ENCODE measurements at regions not wholly inside any gene's neighbourhood (a gene's known extent, or its start where the extent isn't known, plus 50 kb on each side); places are given as distances from the start of the nearest gene placed in this dataset.
"Not testable (repeated sequence)": the region's sequence is repeated elsewhere in the genome, so short reads cannot be mapped to it uniquely, and the experiment has no call there.

DNA sequence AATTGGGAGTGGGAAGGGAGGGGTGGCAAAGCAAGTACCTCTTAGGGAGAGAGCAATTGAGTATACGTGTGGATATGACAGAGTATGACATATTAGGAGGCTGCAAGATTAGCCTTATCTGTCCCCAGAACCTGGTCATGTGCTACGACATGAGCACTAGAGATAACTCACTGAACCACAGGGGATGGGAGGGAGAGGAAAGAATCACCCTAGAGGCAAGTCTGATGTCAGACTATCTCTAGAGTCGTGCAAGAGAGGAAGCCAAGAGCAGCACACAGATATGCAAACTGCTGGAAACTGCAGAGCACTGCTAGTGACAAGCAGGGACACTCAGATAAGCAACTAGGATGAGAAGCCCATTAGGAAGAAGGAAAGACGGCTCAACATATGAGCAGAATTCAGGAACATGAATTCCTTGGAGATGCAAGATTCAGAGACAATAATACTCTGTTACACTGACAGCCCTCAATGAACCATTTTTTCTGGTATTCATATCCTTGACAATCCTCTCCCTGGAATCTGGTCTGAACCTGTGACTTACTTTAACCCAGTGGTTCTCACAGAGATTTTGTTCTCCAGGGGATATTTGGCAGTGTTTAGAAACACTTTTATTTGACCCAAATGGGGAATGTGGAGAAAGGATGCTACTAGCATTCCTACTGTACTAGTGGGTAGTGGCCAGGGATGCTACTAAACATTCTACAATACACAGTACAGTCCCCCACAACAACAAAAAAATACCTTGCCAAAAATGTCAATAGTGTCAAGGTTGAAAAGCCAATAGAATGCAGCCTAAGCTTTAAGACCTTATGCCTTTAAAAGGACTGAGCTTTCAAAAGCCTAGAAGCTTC lies 84.0 kb upstream of the BMP2K start:
- peak in 1 of 58 donors; percentile 9 for DNase-seq

- DNase-seq: peak in 7 of 58 donors; percentile 4 to 60 (median 14)
Observed at GRCh38 chr4:78692822-78693170, 83.4 kb upstream of the BMP2K start.

DNA sequence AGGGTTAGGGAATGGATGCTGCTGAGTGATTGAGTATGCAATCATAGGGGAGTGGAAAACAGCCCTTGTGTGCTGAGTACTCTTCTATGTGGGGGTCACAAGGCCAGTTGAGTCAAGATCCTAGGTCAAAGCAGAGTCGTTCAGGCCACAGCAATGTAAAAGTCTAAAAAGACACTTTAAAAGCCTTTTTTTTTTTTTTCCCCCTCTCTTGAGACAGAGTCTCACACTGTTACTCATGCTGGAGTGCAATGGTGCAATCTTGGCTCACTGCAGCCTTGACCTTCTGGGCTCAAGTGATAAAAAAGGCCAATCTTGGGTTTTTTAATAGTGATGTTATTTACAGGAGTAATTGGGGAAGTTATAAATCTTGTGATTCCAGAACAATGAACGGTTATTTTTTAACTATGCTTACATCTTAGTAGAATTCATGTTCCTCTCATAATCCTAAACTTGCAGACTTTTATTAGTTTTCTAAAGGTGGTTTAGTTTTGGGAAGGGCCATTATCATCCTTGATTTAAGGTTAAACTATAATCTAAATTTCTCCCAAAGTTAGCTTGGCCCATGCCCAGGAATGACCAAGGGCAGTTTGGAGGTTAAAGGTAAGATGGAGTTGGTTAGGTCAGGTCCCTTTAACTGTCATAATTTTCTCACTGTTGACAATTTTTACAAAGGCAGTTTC lies 82.2 kb upstream of the BMP2K start:
- DNase-seq: no peak

DNA sequence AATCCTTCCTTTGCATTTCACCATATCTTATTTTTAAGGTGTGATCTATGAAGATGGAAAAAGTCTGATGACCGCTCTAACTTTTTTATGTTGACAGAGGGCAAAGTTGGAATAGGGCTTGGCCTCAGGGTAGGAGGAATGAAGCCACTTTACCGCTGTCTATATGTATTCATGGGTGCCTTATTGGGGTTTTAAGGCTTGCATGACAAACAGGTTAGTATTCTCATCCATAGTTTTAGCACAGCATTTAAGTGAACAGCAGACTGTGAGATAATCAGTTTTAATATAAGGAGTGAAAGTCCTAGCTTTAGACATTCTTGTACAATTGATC lies 81.7 kb upstream of the BMP2K start:
- DNase-seq: no peak

GRCh38 chr4:78695910-78696309 lies 80.2 kb upstream of the BMP2K start:
- DNase-seq: no peak

DNA sequence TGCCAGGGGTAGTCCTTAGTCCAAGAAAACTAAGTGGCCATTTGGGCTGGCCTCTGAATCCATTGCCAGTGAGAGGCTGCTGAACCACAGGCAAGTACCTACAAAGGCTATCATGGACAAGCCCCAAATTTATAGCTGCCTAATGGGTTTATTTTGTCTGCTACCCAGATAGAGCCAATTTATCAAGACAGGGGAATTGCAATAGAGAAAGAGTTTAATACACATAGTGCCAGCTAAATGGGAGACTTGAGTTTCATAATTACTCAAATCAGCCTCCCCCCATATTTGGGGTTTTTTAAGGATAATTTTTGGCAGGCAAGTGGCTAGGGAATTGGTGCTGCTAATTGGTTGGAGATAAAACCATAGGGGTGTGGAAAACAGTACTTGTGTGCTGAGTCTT lies 73.1 kb upstream of the BMP2K start:
- no peak for DNase-seq

DNA sequence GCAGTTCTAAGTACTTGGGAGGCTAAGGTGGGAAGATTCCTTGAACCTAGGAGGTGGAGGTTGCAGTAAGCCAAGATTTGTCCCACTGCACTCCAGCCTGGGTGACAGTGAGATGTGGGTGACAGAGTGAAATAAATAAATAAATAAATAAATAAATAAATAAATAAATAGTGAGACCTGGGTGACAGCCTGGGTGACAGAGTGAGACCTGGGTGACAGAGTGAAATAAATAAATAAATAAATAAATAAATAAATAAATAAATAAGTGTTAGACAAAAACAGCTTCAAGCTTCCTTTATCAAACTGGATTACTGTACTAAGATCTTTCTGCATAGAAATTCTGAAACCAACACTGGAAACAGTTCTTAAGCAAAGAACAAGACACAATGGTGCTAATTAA lies 71.8 kb upstream of the BMP2K start:
- DNase-seq: no peak

DNA sequence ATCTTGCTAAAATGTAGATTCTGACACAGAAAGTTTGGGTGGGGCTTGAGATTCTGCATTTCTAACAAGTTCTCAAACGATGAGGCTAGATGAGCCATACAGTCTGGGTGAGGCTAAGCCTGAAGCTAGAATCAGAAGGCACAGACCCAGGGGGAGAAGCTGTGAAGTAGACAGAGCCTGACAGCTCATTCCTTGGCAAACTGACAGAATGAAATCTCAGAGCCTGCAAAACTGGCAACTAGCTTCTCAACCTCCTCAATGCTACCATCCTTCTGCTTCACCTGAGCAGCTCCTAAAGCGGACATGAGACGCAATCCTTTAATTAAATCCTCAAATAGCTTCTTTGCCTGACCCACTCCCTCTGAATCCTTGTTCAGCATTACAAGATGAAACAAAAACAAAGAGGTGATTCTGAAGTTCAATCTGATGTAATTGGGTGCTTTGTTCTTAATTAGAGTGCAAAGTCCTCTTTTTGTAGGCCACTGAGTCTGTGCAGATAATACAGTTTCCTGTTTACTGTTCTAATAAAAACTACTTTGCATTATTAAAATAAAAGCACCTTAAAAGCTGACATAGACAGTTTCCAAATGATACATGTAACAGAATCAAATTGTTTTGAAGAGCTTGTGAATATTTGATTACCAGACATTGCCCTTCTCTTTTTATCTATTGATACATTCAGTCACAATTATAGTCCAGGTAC lies 71.0 kb upstream of the BMP2K start:
- DNase-seq: peak in 13 of 58 donors; percentile 1 to 41 (median 12)

- no peak for DNase-seq
Observed at GRCh38 chr4:78706302-78706701, 69.8 kb upstream of the BMP2K start.

- peak in 2 of 58 donors; percentile 24 to 42 for DNase-seq
Observed at GRCh38 chr4:78707268-78707667, 68.9 kb upstream of the BMP2K start.

DNA sequence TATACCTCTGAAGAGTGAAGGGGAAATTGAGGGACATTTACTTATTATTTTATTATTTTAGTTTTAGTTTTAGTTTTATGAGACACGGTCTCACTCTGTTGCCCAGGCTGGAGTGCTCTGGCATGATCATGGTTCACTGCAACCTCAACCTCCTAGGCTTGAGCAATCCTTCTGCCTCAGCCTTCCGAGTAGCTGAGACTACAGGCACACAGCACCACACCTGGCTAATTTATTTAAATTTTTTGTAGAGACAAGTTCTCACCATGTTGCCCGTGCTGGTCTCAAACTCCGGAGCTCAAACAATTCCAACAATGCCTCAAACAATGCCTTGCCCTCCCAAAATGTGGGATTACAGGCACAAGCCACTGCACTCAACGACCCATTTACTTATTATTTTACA lies 68.4 kb upstream of the BMP2K start:
- no peak for DNase-seq

DNA sequence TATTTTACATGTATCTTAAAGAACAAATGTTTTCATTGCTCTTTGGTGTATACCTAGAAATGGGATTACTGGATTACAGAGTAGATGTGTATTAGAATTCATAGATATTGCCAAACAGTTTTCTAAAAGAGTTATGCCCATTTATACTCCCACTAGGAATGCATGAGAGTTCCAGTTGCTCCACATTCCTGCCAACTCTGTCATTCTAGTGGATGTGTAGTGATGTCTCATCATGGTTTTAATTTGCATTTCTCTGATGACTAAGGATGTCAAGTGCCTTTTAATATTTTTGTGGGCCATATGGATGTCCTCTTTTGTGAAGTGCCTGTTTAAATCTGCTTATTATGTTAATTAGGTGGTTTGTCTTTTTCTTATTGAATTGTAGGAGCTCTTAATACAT lies 65.6 kb upstream of the BMP2K start:
- no peak for DNase-seq

DNA sequence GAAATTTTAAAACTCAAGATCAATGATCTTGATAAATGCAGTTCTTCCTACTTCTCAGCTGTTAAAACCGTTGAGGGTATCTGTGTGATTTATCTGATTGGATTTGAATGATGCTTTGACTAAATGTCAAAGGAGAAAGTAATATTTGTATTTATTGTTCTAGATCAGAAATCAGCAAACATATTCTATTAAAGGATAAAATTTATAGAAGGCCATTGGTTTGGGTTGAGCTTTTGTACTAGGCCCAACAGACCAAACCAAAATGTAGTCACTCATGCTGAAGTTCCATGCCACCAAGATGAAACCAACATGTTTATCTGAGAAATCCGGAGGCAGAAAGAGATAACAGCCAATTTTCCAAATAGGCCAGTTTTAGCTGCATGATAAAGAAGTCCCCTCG lies 64.5 kb upstream of the BMP2K start:
- DNase-seq: no peak

DNA sequence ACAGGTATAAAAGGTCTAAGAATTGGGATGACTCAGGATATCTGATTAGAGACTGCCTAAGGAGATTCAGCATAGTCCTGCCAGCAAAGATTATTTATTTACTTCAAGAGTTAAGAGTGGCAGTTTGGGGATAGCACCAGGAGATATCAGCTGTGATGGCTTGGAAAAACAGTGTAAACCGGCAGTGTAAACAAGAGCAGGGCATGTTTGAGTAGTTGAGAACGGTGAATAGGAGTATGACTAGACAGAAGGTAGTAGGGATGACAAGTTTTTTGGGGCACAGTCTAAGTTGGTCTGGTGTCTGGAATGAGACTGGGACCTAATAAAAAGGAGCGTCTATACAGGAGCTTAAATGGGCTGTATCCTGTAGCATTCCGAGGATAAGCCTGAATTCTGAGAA lies 61.6 kb upstream of the BMP2K start:
- DNase-seq: not testable (repeated sequence)

DNA sequence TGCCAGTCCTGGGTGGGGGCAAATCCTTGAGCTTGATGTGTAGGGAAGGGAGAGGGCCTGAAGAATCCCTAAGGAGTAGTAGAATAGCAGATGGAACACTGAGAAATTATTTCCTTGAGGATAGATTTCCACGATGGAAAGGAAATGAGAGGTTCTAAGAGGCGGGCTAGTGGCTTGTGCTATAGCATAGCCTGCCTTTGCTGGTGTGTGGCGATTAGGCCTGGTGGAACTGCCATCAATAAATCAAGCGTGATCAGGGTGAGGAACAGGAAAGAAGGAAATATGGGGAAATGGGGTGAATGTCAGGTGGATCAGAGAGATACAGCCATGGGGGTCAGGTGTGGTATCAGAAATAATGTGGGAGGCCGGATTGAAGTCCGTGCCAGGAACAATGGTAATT lies 60.8 kb upstream of the BMP2K start:
- not testable (repeated sequence) for DNase-seq

DNA sequence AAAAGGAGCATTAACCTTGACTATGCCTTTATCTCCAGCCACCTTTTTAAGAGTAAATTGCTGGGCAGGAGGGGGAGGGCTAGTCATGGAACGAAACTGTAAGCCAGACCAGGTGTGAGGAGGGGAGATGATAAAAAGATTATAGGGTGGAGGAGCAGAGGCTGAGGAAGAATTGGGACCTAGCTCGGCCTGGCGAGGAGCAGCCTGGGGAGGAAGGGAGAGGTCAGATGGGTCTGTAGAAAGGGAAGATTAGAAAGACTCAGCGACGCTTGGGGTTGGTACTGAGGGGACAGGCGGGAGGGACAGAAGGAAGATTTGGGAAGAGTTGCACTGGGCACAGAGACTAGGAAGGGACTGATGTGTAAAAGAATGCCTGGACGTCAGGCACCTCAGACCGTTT lies 58.4 kb upstream of the BMP2K start:
- DNase-seq: not testable (repeated sequence)

GRCh38 chr4:78720204-78720603 lies 55.9 kb upstream of the BMP2K start:
- no peak for DNase-seq

DNA sequence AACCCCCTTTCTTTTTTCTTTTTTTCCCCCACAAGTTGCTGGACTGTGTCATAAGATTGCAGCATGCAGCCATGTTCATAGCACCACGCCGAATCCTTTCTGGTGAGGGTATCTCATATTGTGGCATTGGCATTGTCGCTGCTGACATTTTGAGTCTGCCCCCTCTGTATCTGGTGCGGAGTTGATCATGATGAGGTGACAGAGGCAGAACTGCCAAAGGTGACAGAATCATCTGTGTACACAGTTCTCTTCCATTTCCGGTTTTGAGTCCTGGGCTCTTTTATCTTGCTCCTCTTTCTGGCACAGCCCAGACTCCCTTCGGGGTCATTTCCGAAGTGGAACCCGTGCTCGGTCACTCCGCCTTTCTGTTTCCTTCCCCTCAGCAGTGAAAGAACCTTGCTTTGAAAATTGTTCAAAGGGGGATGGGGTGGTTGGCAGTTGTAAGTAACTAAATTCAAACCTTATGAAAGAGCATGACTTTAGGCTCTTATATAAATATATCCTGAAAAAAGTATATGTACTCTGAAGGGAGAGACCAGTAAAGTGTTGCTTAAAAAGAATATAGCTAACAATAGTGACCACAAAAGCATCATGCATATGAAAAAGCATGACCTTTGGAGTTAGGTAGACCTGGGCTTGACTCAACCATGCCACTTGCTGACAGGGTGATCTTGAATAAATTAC lies 55.0 kb upstream of the BMP2K start:
- peak in 3 of 58 donors; percentile 1 to 18 (median 6) for DNase-seq

DNA sequence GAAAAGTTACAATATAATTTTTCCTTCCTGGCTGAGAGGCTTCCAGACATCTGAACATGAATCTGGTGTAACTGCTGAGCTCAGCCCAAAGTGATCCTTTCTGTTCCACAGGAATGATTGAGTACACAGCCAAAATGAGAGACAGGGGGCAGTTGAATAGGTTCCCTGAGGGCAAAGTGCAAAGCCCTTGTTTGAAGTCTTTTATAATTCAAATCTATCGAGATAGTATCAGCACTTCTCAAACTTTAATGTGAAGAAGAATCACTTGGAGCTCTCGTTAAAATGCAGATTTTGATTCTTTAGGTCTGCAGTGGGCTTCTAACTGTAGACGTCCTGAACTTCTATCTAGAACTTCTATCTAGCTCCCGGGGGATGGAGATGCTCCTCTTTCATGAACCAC lies 54.4 kb upstream of the BMP2K start:
- DNase-seq: no peak

DNA sequence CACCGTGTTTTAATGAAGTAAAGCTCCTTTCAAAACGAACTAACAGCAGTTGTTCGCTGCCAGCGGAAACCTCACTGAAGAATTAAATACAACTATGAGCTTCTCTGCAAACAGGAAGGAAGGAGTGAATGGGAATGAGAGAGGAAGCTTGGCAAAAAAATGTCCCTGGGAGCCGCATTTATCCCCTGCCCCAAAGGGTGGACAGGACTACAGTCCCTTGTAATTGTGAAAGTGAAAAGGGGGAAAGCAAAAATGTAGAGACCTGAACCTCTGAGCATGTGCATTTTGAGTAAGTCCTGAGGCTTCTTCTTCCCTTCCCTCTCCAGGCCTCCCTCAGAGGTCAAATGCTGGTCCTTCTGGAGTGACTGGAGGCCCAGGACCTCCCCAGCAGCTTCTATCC lies 53.8 kb upstream of the BMP2K start:
- no peak for DNase-seq

GRCh38 chr4:78722878-78723277 lies 53.3 kb upstream of the BMP2K start:
- DNase-seq: no peak

Measured in anterior cingulate cortex (tissue), 58 donors.